ENCODE measurements at regions not wholly inside any gene's neighbourhood (a gene's known extent, or its start where the extent isn't known, plus 50 kb on each side); places are given as distances from the start of the nearest gene placed in this dataset.
"Not testable (repeated sequence)": the region's sequence is repeated elsewhere in the genome, so short reads cannot be mapped to it uniquely, and the experiment has no call there.

GRCh38 chr2:58767828-58768714 is 526.9 kb upstream of the FANCL start:
- H3K36me3 ChIP-seq (ENCODE audit: control insufficient read depth in 3 of 3, insufficient read depth in 2 of 3, low read depth in 1 of 3, low read length in 3 of 3), result no peaks in the 10 kb centered on the region
- H3K27ac ChIP-seq (ENCODE audit: low read depth in 1 of 3, low read length in 2 of 3), result no peak overlapping the region
- no peak for DNase-seq
- no peak for FAIRE-seq
- H3K9me3 ChIP-seq (ENCODE audit: control insufficient read depth in 2 of 2, insufficient read depth in 1 of 2, low read depth in 1 of 2, low read length in 1 of 2), result no peaks in the 10 kb centered on the region
- H3K4me1 ChIP-seq (ENCODE audit: control insufficient read depth in 3 of 3, insufficient read depth in 2 of 3, low read depth in 1 of 3, low read length in 2 of 3), result no peaks in the 10 kb centered on the region
- WGBS, 3 donors, result 43 to 67% (median 58%) methylated on average over 10 of the region's 10 CpGs
- H3K4me3 ChIP-seq (ENCODE audit: low read depth in 1 of 3, low read length in 3 of 3), result no peak overlapping the region
- peaks cover 0 to 3% (median 0%) of the 10 kb centered on the region in 3 donors for H3K27me3 ChIP-seq (ENCODE audit: control insufficient read depth in 3 of 3, insufficient read depth in 3 of 3, low read length in 3 of 3)

GRCh38 chr2:58764338-58765104 is 523.4 kb upstream of the FANCL start:
- H3K27ac ChIP-seq (ENCODE audit: low read depth in 1 of 3, low read length in 2 of 3), result no peak overlapping the region
- no peaks in the 10 kb centered on the region for H3K4me1 ChIP-seq (ENCODE audit: control insufficient read depth in 3 of 3, insufficient read depth in 2 of 3, low read depth in 1 of 3, low read length in 2 of 3)
- H3K36me3 ChIP-seq (ENCODE audit: control insufficient read depth in 3 of 3, insufficient read depth in 2 of 3, low read depth in 1 of 3, low read length in 3 of 3), result no peaks in the 10 kb centered on the region
- no peaks in the 10 kb centered on the region for H3K9me3 ChIP-seq (ENCODE audit: control insufficient read depth in 2 of 2, insufficient read depth in 1 of 2, low read depth in 1 of 2, low read length in 1 of 2)
- H3K27me3 ChIP-seq (ENCODE audit: control insufficient read depth in 3 of 3, insufficient read depth in 3 of 3, low read length in 3 of 3), result peaks cover 0 to 3% (median 0%) of the 10 kb centered on the region in 3 donors
- no peak for DNase-seq
- H3K4me3 ChIP-seq (ENCODE audit: low read depth in 1 of 3, low read length in 3 of 3), result no peak overlapping the region
- 67 to 69% (median 67%) methylated on average over 4 of the region's 4 CpGs for WGBS, 3 donors
- no peak for FAIRE-seq

DNA sequence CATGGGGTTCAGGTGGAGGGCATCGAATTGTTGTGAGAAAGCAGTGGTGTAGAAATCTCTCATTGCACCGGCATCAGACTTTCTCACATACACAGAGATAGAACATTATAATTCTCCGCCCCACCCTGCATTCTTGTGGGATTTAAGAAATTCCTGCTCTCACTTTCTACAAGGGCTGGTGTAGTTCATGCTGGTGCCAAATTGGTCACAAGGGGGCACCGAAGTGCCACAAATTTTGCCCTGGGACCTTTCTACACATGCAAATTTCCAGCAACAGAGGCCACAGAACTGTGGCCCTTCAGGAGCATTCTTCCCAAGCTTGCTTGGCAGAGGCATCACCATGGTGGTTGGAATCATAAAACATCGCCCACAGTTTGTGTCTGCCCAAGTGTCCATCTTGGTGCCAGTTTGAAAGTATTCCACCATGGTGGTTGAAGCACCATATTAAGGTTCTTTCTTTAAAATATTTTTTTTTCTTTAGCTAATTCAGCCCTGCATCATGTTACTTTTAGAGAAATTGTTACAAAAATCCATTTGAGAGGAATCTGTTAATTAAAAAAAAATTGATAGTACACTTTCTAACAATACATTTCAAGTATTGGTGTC is 521.2 kb upstream of the FANCL start:
- H3K27me3 ChIP-seq (ENCODE audit: control insufficient read depth in 3 of 3, insufficient read depth in 3 of 3, low read length in 3 of 3), result peaks cover 0 to 3% (median 0%) of the 10 kb centered on the region in 3 donors
- DNase-seq (peak; percentile 32), FAIRE-seq (no peak)
- no peak overlapping the region for H3K4me3 ChIP-seq (ENCODE audit: low read depth in 1 of 3, low read length in 3 of 3)
- no peak overlapping the region for H3K27ac ChIP-seq (ENCODE audit: low read depth in 1 of 3, low read length in 2 of 3)
- H3K9me3 ChIP-seq (ENCODE audit: control insufficient read depth in 2 of 2, insufficient read depth in 1 of 2, low read depth in 1 of 2, low read length in 1 of 2), result no peaks in the 10 kb centered on the region
- H3K4me1 ChIP-seq (ENCODE audit: control insufficient read depth in 3 of 3, insufficient read depth in 2 of 3, low read depth in 1 of 3, low read length in 2 of 3), result no peaks in the 10 kb centered on the region
- no peaks in the 10 kb centered on the region for H3K36me3 ChIP-seq (ENCODE audit: control insufficient read depth in 3 of 3, insufficient read depth in 2 of 3, low read depth in 1 of 3, low read length in 3 of 3)
- WGBS, 3 donors, result 14 to 24% (median 23%) methylated on average over 5 of the region's 5 CpGs

- Histone ChIP-seq H3K27me3 (ENCODE audit: control insufficient read depth in 3 of 3, insufficient read depth in 3 of 3, low read length in 3 of 3) (no peaks in the 10 kb centered on the region), H3K36me3 (ENCODE audit: control insufficient read depth in 3 of 3, insufficient read depth in 2 of 3, low read depth in 1 of 3, low read length in 3 of 3) (no peaks in the 10 kb centered on the region), H3K9me3 (ENCODE audit: control insufficient read depth in 2 of 2, insufficient read depth in 1 of 2, low read depth in 1 of 2, low read length in 1 of 2) (no peaks in the 10 kb centered on the region), H3K4me3 (ENCODE audit: low read depth in 1 of 3, low read length in 3 of 3) (no peak overlapping the region), H3K27ac (ENCODE audit: low read depth in 1 of 3, low read length in 2 of 3) (no peak overlapping the region), H3K4me1 (ENCODE audit: control insufficient read depth in 3 of 3, insufficient read depth in 2 of 3, low read depth in 1 of 3, low read length in 2 of 3) (no peaks in the 10 kb centered on the region)
- 74 to 79% (median 77%) methylated on average over 6 of the region's 6 CpGs for WGBS, 3 donors
- FAIRE-seq (no peak), DNase-seq (no peak)
Observed at GRCh38 chr2:58757971-58758370, 516.8 kb upstream of the FANCL start.

GRCh38 chr2:58756336-58756735 is 515.2 kb upstream of the FANCL start:
- no peak overlapping the region for H3K4me3 ChIP-seq (ENCODE audit: low read depth in 1 of 3, low read length in 3 of 3)
- H3K9me3 ChIP-seq (ENCODE audit: control insufficient read depth in 2 of 2, insufficient read depth in 1 of 2, low read depth in 1 of 2, low read length in 1 of 2), result peaks cover 0 to 6% of the 10 kb centered on the region in 2 donors
- no peaks in the 10 kb centered on the region for H3K36me3 ChIP-seq (ENCODE audit: control insufficient read depth in 3 of 3, insufficient read depth in 2 of 3, low read depth in 1 of 3, low read length in 3 of 3)
- no peak overlapping the region for H3K27ac ChIP-seq (ENCODE audit: low read depth in 1 of 3, low read length in 2 of 3)
- WGBS, 3 donors, result 2 to 26% (median 11%) methylated on average over 2 of the region's 2 CpGs
- DNase-seq, result no peak
- FAIRE-seq, result no peak
- no peaks in the 10 kb centered on the region for H3K27me3 ChIP-seq (ENCODE audit: control insufficient read depth in 3 of 3, insufficient read depth in 3 of 3, low read length in 3 of 3)
- no peaks in the 10 kb centered on the region for H3K4me1 ChIP-seq (ENCODE audit: control insufficient read depth in 3 of 3, insufficient read depth in 2 of 3, low read depth in 1 of 3, low read length in 2 of 3)

- H3K9me3 ChIP-seq (ENCODE audit: control insufficient read depth in 2 of 2, insufficient read depth in 1 of 2, low read depth in 1 of 2, low read length in 1 of 2); FAIRE-seq; H3K27ac ChIP-seq (ENCODE audit: low read depth in 1 of 3, low read length in 2 of 3); H3K36me3 ChIP-seq (ENCODE audit: control insufficient read depth in 3 of 3, insufficient read depth in 2 of 3, low read depth in 1 of 3, low read length in 3 of 3); H3K4me1 ChIP-seq (ENCODE audit: control insufficient read depth in 3 of 3, insufficient read depth in 2 of 3, low read depth in 1 of 3, low read length in 2 of 3); H3K27me3 ChIP-seq (ENCODE audit: control insufficient read depth in 3 of 3, insufficient read depth in 3 of 3, low read length in 3 of 3); H3K4me3 ChIP-seq (ENCODE audit: low read depth in 1 of 3, low read length in 3 of 3); DNase-seq: not testable (repeated sequence)
- 50 to 79% (median 68%) methylated on average over 2 of the region's 2 CpGs for WGBS, 3 donors
Observed at GRCh38 chr2:58752507-58752906, 511.4 kb upstream of the FANCL start.

DNA sequence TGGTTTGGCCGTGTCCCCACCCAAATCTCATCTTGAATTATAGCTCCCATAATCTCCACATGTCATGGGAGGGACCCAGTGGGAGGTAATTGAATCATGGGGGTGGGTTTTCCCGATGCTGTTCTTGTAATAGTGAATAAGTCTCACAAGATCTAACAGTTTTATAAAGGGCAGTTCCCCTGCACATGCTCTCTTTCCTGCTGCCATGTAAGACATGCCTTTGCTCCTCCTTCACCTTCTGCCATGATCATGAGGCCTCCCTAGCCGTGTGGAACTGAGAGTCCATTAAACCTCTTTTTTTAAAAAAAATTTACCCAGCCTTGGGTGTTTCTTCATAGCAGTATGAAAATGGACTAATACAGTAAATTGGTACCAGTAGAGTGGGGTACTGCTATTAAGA is 510.6 kb upstream of the FANCL start:
- FAIRE-seq, result not testable (repeated sequence)

DNA sequence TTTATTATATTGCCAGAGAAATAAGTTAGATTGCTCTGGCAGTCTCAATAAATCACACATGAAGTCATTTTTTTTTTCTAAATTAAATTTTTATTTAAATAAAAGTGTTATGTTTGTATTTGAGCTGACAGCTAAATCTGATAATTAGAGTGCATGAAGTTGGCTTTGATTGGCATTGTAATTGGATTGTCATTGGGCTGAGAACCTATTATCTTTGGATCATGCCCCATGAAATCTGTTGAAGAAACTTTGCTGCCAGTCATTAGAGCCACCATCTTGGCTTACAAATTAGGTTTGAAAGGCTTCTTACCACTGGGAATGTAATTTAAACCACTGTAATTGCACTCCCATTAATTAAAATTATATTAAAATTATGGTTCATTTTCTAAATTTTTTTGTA is 507.9 kb upstream of the FANCL start:
- Histone ChIP-seq H3K27me3 (ENCODE audit: control insufficient read depth in 3 of 3, insufficient read depth in 3 of 3, low read length in 3 of 3) (no peaks in the 10 kb centered on the region), H3K9me3 (ENCODE audit: control insufficient read depth in 2 of 2, insufficient read depth in 1 of 2, low read depth in 1 of 2, low read length in 1 of 2) (peaks cover 0 to 6% of the 10 kb centered on the region in 2 donors), H3K36me3 (ENCODE audit: control insufficient read depth in 3 of 3, insufficient read depth in 2 of 3, low read depth in 1 of 3, low read length in 3 of 3) (no peaks in the 10 kb centered on the region), H3K4me3 (ENCODE audit: low read depth in 1 of 3, low read length in 3 of 3) (no peak overlapping the region), H3K27ac (ENCODE audit: low read depth in 1 of 3, low read length in 2 of 3) (no peak overlapping the region), H3K4me1 (ENCODE audit: control insufficient read depth in 3 of 3, insufficient read depth in 2 of 3, low read depth in 1 of 3, low read length in 2 of 3) (no peaks in the 10 kb centered on the region)
- FAIRE-seq (no peak), DNase-seq (no peak)

More for the DNA sequence above, 510.6 kb upstream of the FANCL start:
- not testable (repeated sequence) for DNase-seq; H3K27ac ChIP-seq (ENCODE audit: low read depth in 1 of 3, low read length in 2 of 3); H3K4me1 ChIP-seq (ENCODE audit: control insufficient read depth in 3 of 3, insufficient read depth in 2 of 3, low read depth in 1 of 3, low read length in 2 of 3); H3K4me3 ChIP-seq (ENCODE audit: low read depth in 1 of 3, low read length in 3 of 3); H3K27me3 ChIP-seq (ENCODE audit: control insufficient read depth in 3 of 3, insufficient read depth in 3 of 3, low read length in 3 of 3); H3K9me3 ChIP-seq (ENCODE audit: control insufficient read depth in 2 of 2, insufficient read depth in 1 of 2, low read depth in 1 of 2, low read length in 1 of 2); H3K36me3 ChIP-seq (ENCODE audit: control insufficient read depth in 3 of 3, insufficient read depth in 2 of 3, low read depth in 1 of 3, low read length in 3 of 3)
- 56 to 82% (median 76%) methylated on average over 3 of the region's 3 CpGs for WGBS, 3 donors

All from small intestine (tissue), 7 donors.